ENCODE measurements at regions not wholly inside any gene's neighbourhood (a gene's known extent, or its start where the extent isn't known, plus 50 kb on each side); places are given as distances from the start of the nearest gene placed in this dataset.

- Mint-ChIP-seq H3K9me3 (ENCODE audit: unreplicated experiment) (no peaks in the 10 kb centered on the region), H3K36me3 (ENCODE audit: insufficient read depth, unreplicated experiment) (no peaks in the 10 kb centered on the region), H3K27me3 (ENCODE audit: insufficient read depth, unreplicated experiment) (no peaks in the 10 kb centered on the region), H3K27ac (ENCODE audit: unreplicated experiment) (no peak overlapping the region), H3K4me3 (ENCODE audit: unreplicated experiment) (no peak overlapping the region), H3K4me1 (ENCODE audit: low read depth, unreplicated experiment) (peaks cover 15% of the 10 kb centered on the region)
- Histone ChIP-seq H3K4me3 (ENCODE audit: low read depth, low read length) (no peak overlapping the region), H3K36me3 (ENCODE audit: control insufficient read depth, insufficient read depth, low read length) (no peaks in the 10 kb centered on the region), H3K4me1 (peaks cover 47% of the 10 kb centered on the region), H3K27me3 (replicated peaks; ENCODE audit: control insufficient read depth, insufficient read depth, low read length) (no peaks in the 10 kb centered on the region), H3K9me3 (no peaks in the 10 kb centered on the region)
- BruUV-seq (replicated peaks), result no TSS peak
- peak; percentile 42 to 51 for DNase-seq
- ChIA-PET POLR2A (no interaction called here), CTCF (interaction anchor here (1.1 kb wide), 1 partner anchor 40 kb away, joined by 4 read pairs; no protein-coding TSS in a partner anchor)
- peak in 1 of 2 experiments; percentile 17 for TF ChIP-seq CTCF (IDR thresholded peaks at IDR 0.05; ENCODE audit: insufficient read depth in 1 of 2, low read depth in 1 of 2, low read length in 1 of 2, severe bottlenecking in 1 of 2, unreplicated experiment in 1 of 2)
- intact Hi-C loops (cut with micrococcal nuclease; ENCODE audit: unreplicated experiment), result loop anchor here (1.0 to 5.0 kb wide), 2 partner anchors 41 to 105 kb away; no protein-coding TSS in a partner anchor
These were observed 124.8 kb downstream of the HSD17B3 start for GRCh38 chr9:96177005-96177718.

- H3K27me3 ChIP-seq (replicated peaks; ENCODE audit: control insufficient read depth, insufficient read depth, low read length), result no peaks in the 10 kb centered on the region
- CTCF ChIA-PET, result no interaction called here
These were observed 126.2 kb downstream of the HSD17B3 start for GRCh38 chr9:96175796-96176195.

GRCh38 chr9:96175001-96175400, 127.0 kb downstream of the HSD17B3 start:
- ChIA-PET POLR2A (no interaction called here), CTCF (interaction anchor here (0.7 to 1.0 kb wide), 2 partner anchors 11 to 43 kb away, joined by 3 to 4 read pairs; no protein-coding TSS in a partner anchor)
- no peaks in the 10 kb centered on the region for H3K27me3 Mint-ChIP-seq (ENCODE audit: insufficient read depth, unreplicated experiment)
- intact Hi-C loops (cut with micrococcal nuclease; ENCODE audit: unreplicated experiment), result loop anchor here (5.0 kb wide), 1 partner anchor 103 kb away; no protein-coding TSS in a partner anchor
- BruUV-seq (replicated peaks), result no TSS peak
- H3K9me3 Mint-ChIP-seq (ENCODE audit: unreplicated experiment), result no peaks in the 10 kb centered on the region
- no peaks in the 10 kb centered on the region for H3K27me3 ChIP-seq (replicated peaks; ENCODE audit: control insufficient read depth, insufficient read depth, low read length)
- peak; percentile 36 to 65 for DNase-seq
- no peaks in the 10 kb centered on the region for H3K36me3 Mint-ChIP-seq (ENCODE audit: insufficient read depth, unreplicated experiment)
- H3K4me1 Mint-ChIP-seq (ENCODE audit: low read depth, unreplicated experiment), result peaks cover 22% of the 10 kb centered on the region
- H3K4me1 ChIP-seq, result peaks cover 50% of the 10 kb centered on the region
- H3K4me3 Mint-ChIP-seq (ENCODE audit: unreplicated experiment), result no peak overlapping the region
- H3K36me3 ChIP-seq (ENCODE audit: control insufficient read depth, insufficient read depth, low read length), result no peaks in the 10 kb centered on the region
- no peaks in the 10 kb centered on the region for H3K9me3 ChIP-seq
- no peak overlapping the region for H3K27ac Mint-ChIP-seq (ENCODE audit: unreplicated experiment)
- H3K4me3 ChIP-seq (ENCODE audit: low read depth, low read length), result no peak overlapping the region
- TF ChIP-seq CTCF (IDR thresholded peaks at IDR 0.05; ENCODE audit: insufficient read depth in 1 of 2, low read depth in 1 of 2, low read length in 1 of 2, severe bottlenecking in 1 of 2, unreplicated experiment in 1 of 2), result no peak

More at GRCh38 chr9:96175796-96176195, 126.2 kb downstream of the HSD17B3 start:
- POLR2A ChIA-PET, result no interaction called here
- no TSS peak for BruUV-seq (replicated peaks)
- no peaks in the 10 kb centered on the region for H3K36me3 ChIP-seq (ENCODE audit: control insufficient read depth, insufficient read depth, low read length)
- TF ChIP-seq CTCF (IDR thresholded peaks at IDR 0.05; ENCODE audit: insufficient read depth in 1 of 2, low read depth in 1 of 2, low read length in 1 of 2, severe bottlenecking in 1 of 2, unreplicated experiment in 1 of 2), result no peak
- Mint-ChIP-seq H3K27ac (ENCODE audit: unreplicated experiment) (no peak overlapping the region), H3K27me3 (ENCODE audit: insufficient read depth, unreplicated experiment) (no peaks in the 10 kb centered on the region), H3K4me1 (ENCODE audit: low read depth, unreplicated experiment) (peaks cover 22% of the 10 kb centered on the region), H3K4me3 (ENCODE audit: unreplicated experiment) (no peak overlapping the region), H3K9me3 (ENCODE audit: unreplicated experiment) (no peaks in the 10 kb centered on the region), H3K36me3 (ENCODE audit: insufficient read depth, unreplicated experiment) (no peaks in the 10 kb centered on the region)
- peaks cover 47% of the 10 kb centered on the region for H3K4me1 ChIP-seq
- intact Hi-C loops (cut with micrococcal nuclease; ENCODE audit: unreplicated experiment), result loop anchor here (5.0 kb wide), 1 partner anchor 103 kb away; no protein-coding TSS in a partner anchor
- no peak for DNase-seq
- no peak overlapping the region for H3K4me3 ChIP-seq (ENCODE audit: low read depth, low read length)
- no peaks in the 10 kb centered on the region for H3K9me3 ChIP-seq

Data from Caco-2 (cell line).